NT2/D1 (cell line): ENCODE measurements at regions not wholly inside any gene's neighbourhood (a gene's known extent, or its start where the extent isn't known, plus 50 kb on each side); places are given as distances from the start of the nearest gene placed in this dataset.

Source experiments
- SUZ12 ChIP-seq: IDR thresholded peaks from 2 replicates; pipeline ENCODE4 v1.6.1; 2011; ENCODE audit not compliant: insufficient read length, insufficient read depth; ENCODE audit errors: extremely low read depth
- YY1 ChIP-seq: IDR thresholded peaks from 2 replicates; pipeline ENCODE4 v1.6.1; 2011; ENCODE audit not compliant: insufficient read length, insufficient read depth

GRCh38 chr21:27213303-27213702 lies 246.4 kb upstream of the ADAMTS5 start:
- TF ChIP-seq YY1 (no peak), SUZ12 (no peak)
